C4-2B (cell line): ENCODE measurements at regions not wholly inside any gene's neighbourhood (a gene's known extent, or its start where the extent isn't known, plus 50 kb on each side); places are given as distances from the start of the nearest gene placed in this dataset.

Source experiments
- CTCF ChIP-seq: fragments of 450-650 bp; conservative IDR thresholded peaks from 2 replicates; pipeline ENCODE4 v1.5.1; 2017; ENCODE audit warnings: mild to moderate bottlenecking
- ZFX ChIP-seq: fragments of 450-650 bp; IDR thresholded peaks from 2 replicates; pipeline ENCODE4 v1.6.1; 2017

DNA sequence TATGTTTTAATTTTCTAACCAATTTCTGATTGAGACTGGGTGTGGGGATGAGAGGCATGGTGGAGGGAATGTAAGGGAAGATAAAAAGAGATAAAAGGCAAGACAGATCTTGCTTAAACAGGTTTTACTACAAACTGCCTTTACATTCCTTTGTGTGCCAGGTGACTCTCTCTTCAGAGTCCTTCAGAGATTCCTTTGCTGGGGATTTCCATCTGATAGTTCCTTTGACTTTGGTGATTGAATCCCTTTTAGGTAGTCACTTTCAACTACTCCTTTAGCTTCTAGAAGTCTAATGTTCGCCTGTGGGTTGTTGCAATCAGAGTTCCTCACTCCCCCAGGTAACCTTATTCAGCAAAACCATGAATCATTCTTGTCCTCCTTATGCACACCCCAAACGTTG, 283.3 kb upstream of the MANEA start:
- TF ChIP-seq CTCF (no peak), ZFX (no peak)
